Peyer's patch (tissue), 4 donors: ENCODE measurements at regions not wholly inside any gene's neighbourhood (a gene's known extent, or its start where the extent isn't known, plus 50 kb on each side); places are given as distances from the start of the nearest gene placed in this dataset.

Experiments used
- DNase-seq, 3 donors: peaks; one replicate each; pipeline ENCODE4 v3.0.0-alpha.2; 2017 to 2019
- H3K27ac ChIP-seq, 4 donors: fragments of 200-600 bp; sonication (generic); one replicate each; pipeline ENCODE4 v1.5.1; 2016 to 2019
- H3K27me3 ChIP-seq, 2 donors: fragments of 200-600 bp; sonication (generic); one replicate each; pipeline ENCODE4 v1.5.1; 2019
- H3K36me3 ChIP-seq, 3 donors: fragments of 200-600 bp; sonication (generic); one replicate each; pipeline ENCODE4 v1.5.1; 2016 to 2019
- H3K4me1 ChIP-seq, 4 donors: fragments of 200-600 bp; sonication (generic); one replicate each; pipeline ENCODE4 v1.5.1; 2016 to 2019
- H3K4me3 ChIP-seq, 4 donors: fragments of 200-600 bp; sonication (generic); 1 replicate in 3 of 4; 2 replicates in 1 of 4; pipeline ENCODE4 v1.5.1; 2016 to 2019; ENCODE audit warnings: mild to moderate bottlenecking in 1 of 4
- H3K9me3 ChIP-seq, 4 donors: fragments of 200-600 bp; sonication (generic); one replicate each; pipeline ENCODE4 v1.5.1; 2016 to 2019; ENCODE audit warnings: mild to moderate bottlenecking in 1 of 4
- CTCF ChIP-seq, 6 experiments: fragments of 450-650 bp in 4 of 6; fragments of 200-600 bp in 2 of 6; sonication (generic) in 1 of 6; IDR thresholded peaks; one replicate each; pipeline ENCODE4 v1.5.1; 2017 to 2019; ENCODE audit warnings: antibody characterized with exemption in 6 of 6, mild to moderate bottlenecking in 3 of 6, moderate library complexity in 1 of 6
- POLR2A ChIP-seq, 2 donors: fragments of 450-650 bp; IDR thresholded peaks; one replicate each; pipeline ENCODE4 v1.5.1; 2017; ENCODE audit warnings: antibody characterized with exemption in 2 of 2, mild to moderate bottlenecking in 2 of 2, moderate library complexity in 2 of 2

GRCh38 chr15:81612631-81613030 is 238.6 kb upstream of the TMC3 start:
- no peaks in the 10 kb centered on the region for H3K9me3 ChIP-seq
- no peaks in the 10 kb centered on the region for H3K27me3 ChIP-seq
- H3K4me3 ChIP-seq = no peak overlapping the region
- TF ChIP-seq POLR2A (IDR thresholded peaks at IDR 0.05) = no peak
- TF ChIP-seq CTCF (IDR thresholded peaks at IDR 0.05) = no peak
- no peaks in the 10 kb centered on the region for H3K36me3 ChIP-seq
- no peaks in the 10 kb centered on the region for H3K4me1 ChIP-seq
- H3K27ac ChIP-seq = no peak overlapping the region
- DNase-seq = no peak

- H3K4me3 ChIP-seq = no peak overlapping the region
- H3K9me3 ChIP-seq = no peaks in the 10 kb centered on the region
- DNase-seq = no peak
- no peak overlapping the region for H3K27ac ChIP-seq
- no peaks in the 10 kb centered on the region for H3K4me1 ChIP-seq
- TF ChIP-seq POLR2A (IDR thresholded peaks at IDR 0.05) = no peak
- no peak for TF ChIP-seq CTCF (IDR thresholded peaks at IDR 0.05)
- H3K36me3 ChIP-seq = no peaks in the 10 kb centered on the region
- H3K27me3 ChIP-seq = no peaks in the 10 kb centered on the region
Measured at GRCh38 chr15:81611679-81612078, 237.7 kb upstream of the TMC3 start.

- no peak for TF ChIP-seq POLR2A (IDR thresholded peaks at IDR 0.05)
- no peak for TF ChIP-seq CTCF (IDR thresholded peaks at IDR 0.05)
- no peaks in the 10 kb centered on the region for H3K9me3 ChIP-seq
Measured at GRCh38 chr15:81608309-81608829, 234.4 kb upstream of the TMC3 start.

GRCh38 chr15:81604713-81605112 is 230.7 kb upstream of the TMC3 start:
- H3K27ac ChIP-seq = no peak overlapping the region
- peaks cover 0 to 14% (median 0%) of the 10 kb centered on the region in 4 donors for H3K9me3 ChIP-seq
- H3K27me3 ChIP-seq = no peaks in the 10 kb centered on the region
- H3K36me3 ChIP-seq = no peaks in the 10 kb centered on the region
- no peak for DNase-seq
- H3K4me3 ChIP-seq = no peak overlapping the region
- TF ChIP-seq CTCF (IDR thresholded peaks at IDR 0.05) (no peak), POLR2A (IDR thresholded peaks at IDR 0.05) (no peak)
- no peaks in the 10 kb centered on the region for H3K4me1 ChIP-seq

More at GRCh38 chr15:81608309-81608829, 234.4 kb upstream of the TMC3 start:
- H3K27ac ChIP-seq = no peak overlapping the region
- no peaks in the 10 kb centered on the region for H3K36me3 ChIP-seq
- DNase-seq = no peak
- no peaks in the 10 kb centered on the region for H3K4me1 ChIP-seq
- no peak overlapping the region for H3K4me3 ChIP-seq
- no peaks in the 10 kb centered on the region for H3K27me3 ChIP-seq

- DNase-seq = no peak
- peaks cover 0 to 12% (median 0%) of the 10 kb centered on the region in 4 donors for H3K9me3 ChIP-seq
- no peak overlapping the region for H3K4me3 ChIP-seq
- TF ChIP-seq CTCF (IDR thresholded peaks at IDR 0.05) (no peak), POLR2A (IDR thresholded peaks at IDR 0.05) (no peak)
- H3K27me3 ChIP-seq = no peaks in the 10 kb centered on the region
- H3K36me3 ChIP-seq = no peaks in the 10 kb centered on the region
- no peak overlapping the region for H3K27ac ChIP-seq
- no peaks in the 10 kb centered on the region for H3K4me1 ChIP-seq
Measured at GRCh38 chr15:81596159-81596865, 222.3 kb upstream of the TMC3 start.
